ENCODE measurements at regions not wholly inside any gene's neighbourhood (a gene's known extent, or its start where the extent isn't known, plus 50 kb on each side); places are given as distances from the start of the nearest gene placed in this dataset.

GRCh38 chr6:37766717-37767116, 52.8 kb upstream of the ZFAND3 start:
- Histone ChIP-seq H3K4me3 (ENCODE audit: low read length) (no peak overlapping the region), H3K9me3 (replicated peaks; ENCODE audit: low read length) (no peaks in the 10 kb centered on the region), H3K9ac (ENCODE audit: low read depth, low read length) (no peak overlapping the region), H3K4me1 (ENCODE audit: control insufficient read depth, insufficient read depth, low read length) (no peaks in the 10 kb centered on the region), H3K36me3 (ENCODE audit: insufficient read depth, low read length) (no peaks in the 10 kb centered on the region), H3K4me2 (ENCODE audit: low read length) (no peak overlapping the region), H3K27me3 (ENCODE audit: control insufficient read depth, insufficient read depth, low read length) (peaks cover 46% of the 10 kb centered on the region)

DNA sequence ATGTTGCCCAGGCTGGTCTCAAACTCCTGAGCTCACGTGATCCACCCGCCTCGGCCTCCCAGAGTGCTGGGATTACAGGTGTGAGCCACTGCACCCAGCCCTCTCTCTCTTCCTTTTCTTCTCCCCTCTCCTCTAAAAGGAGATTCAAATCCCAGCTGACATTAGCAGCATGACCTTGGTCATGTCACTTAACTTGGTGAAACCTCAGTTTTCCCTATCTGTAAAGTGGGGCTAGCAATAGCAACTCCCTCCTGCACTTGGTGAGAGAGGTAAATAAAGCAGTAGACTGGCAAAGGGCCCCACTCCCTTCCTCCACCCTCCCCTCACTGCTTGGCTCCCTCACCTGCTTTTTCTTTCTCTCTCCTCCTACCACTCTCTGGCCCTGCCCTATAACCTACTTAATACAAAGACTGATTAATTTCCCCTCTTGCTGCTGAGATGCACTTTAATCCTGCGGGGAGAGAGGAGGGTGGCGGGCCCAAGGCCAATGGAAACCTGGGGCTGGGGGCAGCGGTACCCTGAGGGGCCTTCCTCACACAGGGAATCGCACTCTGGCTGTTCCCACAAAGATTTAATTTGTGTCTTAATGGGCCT, 54.2 kb upstream of the ZFAND3 start:
- Histone ChIP-seq H3K4me1 (ENCODE audit: control insufficient read depth, insufficient read depth, low read length) (no peaks in the 10 kb centered on the region), H3K27me3 (ENCODE audit: control insufficient read depth, insufficient read depth, low read length) (peaks cover 55% of the 10 kb centered on the region), H3K4me3 (ENCODE audit: low read length) (no peak overlapping the region), H3K9me3 (replicated peaks; ENCODE audit: low read length) (no peaks in the 10 kb centered on the region), H3K9ac (ENCODE audit: low read depth, low read length) (no peak overlapping the region), H3K36me3 (ENCODE audit: insufficient read depth, low read length) (no peaks in the 10 kb centered on the region), H3K4me2 (ENCODE audit: low read length) (no peak overlapping the region)

DNA sequence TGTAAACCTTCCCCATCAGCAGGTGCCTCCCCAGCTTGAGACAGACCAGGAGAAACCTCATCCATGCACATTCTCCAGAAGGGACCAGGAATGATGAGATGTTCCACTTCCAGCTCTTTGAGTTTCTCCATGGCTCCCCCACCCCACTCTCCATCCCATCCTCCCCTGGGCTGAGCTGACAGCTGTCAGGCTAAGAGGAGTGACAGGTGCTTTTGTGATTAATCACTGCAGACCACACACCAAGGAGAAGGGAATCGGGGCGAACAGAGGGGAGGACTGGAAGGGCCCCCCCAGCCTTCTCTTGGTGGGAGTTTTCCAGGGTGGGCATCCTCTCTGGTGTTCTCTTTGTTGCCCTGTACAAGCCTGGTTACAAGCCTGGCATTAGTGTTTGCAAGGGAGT, 56.1 kb upstream of the ZFAND3 start:
- H3K9ac ChIP-seq (ENCODE audit: low read depth, low read length), result no peak overlapping the region
- no peaks in the 10 kb centered on the region for H3K9me3 ChIP-seq (replicated peaks; ENCODE audit: low read length)
- peaks cover 8% of the 10 kb centered on the region for H3K4me1 ChIP-seq (ENCODE audit: control insufficient read depth, insufficient read depth, low read length)
- H3K27me3 ChIP-seq (ENCODE audit: control insufficient read depth, insufficient read depth, low read length), result peaks cover 60% of the 10 kb centered on the region
- no peak overlapping the region for H3K4me3 ChIP-seq (ENCODE audit: low read length)
- no peak overlapping the region for H3K4me2 ChIP-seq (ENCODE audit: low read length)
- no peaks in the 10 kb centered on the region for H3K36me3 ChIP-seq (ENCODE audit: insufficient read depth, low read length)

- Histone ChIP-seq H3K36me3 (ENCODE audit: insufficient read depth, low read length) (no peaks in the 10 kb centered on the region), H3K4me2 (ENCODE audit: low read length) (no peak overlapping the region), H3K4me1 (ENCODE audit: control insufficient read depth, insufficient read depth, low read length) (peaks cover 8% of the 10 kb centered on the region), H3K27me3 (ENCODE audit: control insufficient read depth, insufficient read depth, low read length) (peaks cover 58% of the 10 kb centered on the region), H3K9me3 (replicated peaks; ENCODE audit: low read length) (no peaks in the 10 kb centered on the region), H3K9ac (ENCODE audit: low read depth, low read length) (no peak overlapping the region), H3K4me3 (ENCODE audit: low read length) (no peak overlapping the region)
Observed at GRCh38 chr6:37762806-37763205, 56.7 kb upstream of the ZFAND3 start.

GRCh38 chr6:37761554-37762271, 57.8 kb upstream of the ZFAND3 start:
- Histone ChIP-seq H3K9me3 (replicated peaks; ENCODE audit: low read length) (no peaks in the 10 kb centered on the region), H3K4me2 (ENCODE audit: low read length) (no peak overlapping the region), H3K9ac (ENCODE audit: low read depth, low read length) (no peak overlapping the region), H3K27me3 (ENCODE audit: control insufficient read depth, insufficient read depth, low read length) (peaks cover 56% of the 10 kb centered on the region), H3K36me3 (ENCODE audit: insufficient read depth, low read length) (no peaks in the 10 kb centered on the region), H3K4me3 (ENCODE audit: low read length) (no peak overlapping the region), H3K4me1 (ENCODE audit: control insufficient read depth, insufficient read depth, low read length) (peaks cover 8% of the 10 kb centered on the region)

- no peaks in the 10 kb centered on the region for H3K9me3 ChIP-seq (replicated peaks; ENCODE audit: low read length)
- no peaks in the 10 kb centered on the region for H3K36me3 ChIP-seq (ENCODE audit: insufficient read depth, low read length)
- H3K4me2 ChIP-seq (ENCODE audit: low read length), result no peak overlapping the region
- H3K4me1 ChIP-seq (ENCODE audit: control insufficient read depth, insufficient read depth, low read length), result peaks cover 8% of the 10 kb centered on the region
- no peak overlapping the region for H3K4me3 ChIP-seq (ENCODE audit: low read length)
- H3K27me3 ChIP-seq (ENCODE audit: control insufficient read depth, insufficient read depth, low read length), result peaks cover 66% of the 10 kb centered on the region
- H3K9ac ChIP-seq (ENCODE audit: low read depth, low read length), result no peak overlapping the region
Observed at GRCh38 chr6:37759221-37760144, 60.0 kb upstream of the ZFAND3 start.

GRCh38 chr6:37758647-37759046, 60.9 kb upstream of the ZFAND3 start:
- no peaks in the 10 kb centered on the region for H3K9me3 ChIP-seq (replicated peaks; ENCODE audit: low read length)

DNA sequence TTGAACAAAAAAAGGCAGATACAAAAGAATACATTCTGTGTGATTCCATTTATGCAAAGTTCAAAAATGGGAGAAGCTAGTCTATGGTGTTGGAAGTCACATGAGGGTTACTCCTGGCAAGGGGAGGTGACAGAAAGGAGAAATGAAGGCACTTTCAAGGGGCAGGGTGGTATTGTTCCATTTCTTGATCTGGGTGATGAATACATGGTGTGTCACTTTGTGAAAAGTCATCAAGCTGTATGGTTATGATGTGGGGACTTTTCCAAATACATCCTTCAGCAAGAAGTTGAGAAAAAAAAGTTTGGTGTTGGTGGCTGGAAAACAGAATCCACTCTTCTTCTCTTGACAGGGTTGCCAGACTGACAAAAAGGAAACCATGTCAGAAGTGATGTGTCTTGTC, 60.6 kb upstream of the MDGA1 start:
- no peak overlapping the region for H3K4me3 ChIP-seq (ENCODE audit: low read length)
- no peaks in the 10 kb centered on the region for H3K9me3 ChIP-seq (replicated peaks; ENCODE audit: low read length)
- peaks cover 8% of the 10 kb centered on the region for H3K4me1 ChIP-seq (ENCODE audit: control insufficient read depth, insufficient read depth, low read length)
- peaks cover 58% of the 10 kb centered on the region for H3K27me3 ChIP-seq (ENCODE audit: control insufficient read depth, insufficient read depth, low read length)
- H3K9ac ChIP-seq (ENCODE audit: low read depth, low read length), result no peak overlapping the region
- H3K4me2 ChIP-seq (ENCODE audit: low read length), result no peak overlapping the region
- H3K36me3 ChIP-seq (ENCODE audit: insufficient read depth, low read length), result no peaks in the 10 kb centered on the region

More at GRCh38 chr6:37758647-37759046, 60.9 kb upstream of the ZFAND3 start:
- Histone ChIP-seq H3K9ac (ENCODE audit: low read depth, low read length) (no peak overlapping the region), H3K27me3 (ENCODE audit: control insufficient read depth, insufficient read depth, low read length) (peaks cover 62% of the 10 kb centered on the region), H3K36me3 (ENCODE audit: insufficient read depth, low read length) (no peaks in the 10 kb centered on the region), H3K4me3 (ENCODE audit: low read length) (no peak overlapping the region), H3K4me1 (ENCODE audit: control insufficient read depth, insufficient read depth, low read length) (peaks cover 8% of the 10 kb centered on the region), H3K4me2 (ENCODE audit: low read length) (no peak overlapping the region)

- Histone ChIP-seq H3K27me3 (ENCODE audit: control insufficient read depth, insufficient read depth, low read length) (peaks cover 58% of the 10 kb centered on the region), H3K4me2 (ENCODE audit: low read length) (no peak overlapping the region), H3K9ac (ENCODE audit: low read depth, low read length) (no peak overlapping the region), H3K4me1 (ENCODE audit: control insufficient read depth, insufficient read depth, low read length) (peaks cover 8% of the 10 kb centered on the region), H3K36me3 (ENCODE audit: insufficient read depth, low read length) (no peaks in the 10 kb centered on the region), H3K9me3 (replicated peaks; ENCODE audit: low read length) (no peaks in the 10 kb centered on the region), H3K4me3 (ENCODE audit: low read length) (no peak overlapping the region)
Observed at GRCh38 chr6:37757381-37757780, 59.7 kb upstream of the MDGA1 start.

GRCh38 chr6:37756135-37756534, 58.5 kb upstream of the MDGA1 start:
- Histone ChIP-seq H3K36me3 (ENCODE audit: insufficient read depth, low read length) (no peaks in the 10 kb centered on the region), H3K4me1 (ENCODE audit: control insufficient read depth, insufficient read depth, low read length) (peaks cover 8% of the 10 kb centered on the region), H3K4me2 (ENCODE audit: low read length) (no peak overlapping the region), H3K27me3 (ENCODE audit: control insufficient read depth, insufficient read depth, low read length) (peaks cover 59% of the 10 kb centered on the region), H3K9me3 (replicated peaks; ENCODE audit: low read length) (no peaks in the 10 kb centered on the region), H3K4me3 (ENCODE audit: low read length) (no peak overlapping the region), H3K9ac (ENCODE audit: low read depth, low read length) (no peak overlapping the region)

DNA sequence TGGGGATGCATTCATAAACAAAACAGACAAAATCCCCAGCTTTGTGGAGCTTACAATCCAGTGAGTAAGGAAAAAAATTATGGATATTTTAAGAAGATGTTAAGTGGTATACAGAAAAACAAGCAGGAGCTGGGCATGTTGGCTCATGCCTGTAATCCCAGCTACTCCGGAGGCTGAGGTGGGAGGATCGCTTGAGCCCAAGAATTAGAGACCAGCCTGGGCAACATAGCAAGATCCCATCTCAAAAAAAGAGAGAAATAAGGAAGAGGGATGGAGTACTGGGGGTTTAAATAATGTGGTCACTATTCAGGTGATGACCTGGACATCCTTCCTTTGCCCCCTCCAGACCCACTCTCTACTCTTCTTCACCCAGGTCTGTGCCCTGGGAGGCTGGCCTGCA, 55.0 kb upstream of the MDGA1 start:
- Histone ChIP-seq H3K4me1 (ENCODE audit: control insufficient read depth, insufficient read depth, low read length) (no peaks in the 10 kb centered on the region), H3K9ac (ENCODE audit: low read depth, low read length) (no peak overlapping the region), H3K27me3 (ENCODE audit: control insufficient read depth, insufficient read depth, low read length) (peaks cover 60% of the 10 kb centered on the region), H3K36me3 (ENCODE audit: insufficient read depth, low read length) (no peaks in the 10 kb centered on the region), H3K4me3 (ENCODE audit: low read length) (no peak overlapping the region), H3K9me3 (replicated peaks; ENCODE audit: low read length) (no peaks in the 10 kb centered on the region), H3K4me2 (ENCODE audit: low read length) (no peak overlapping the region)
